Fibroblast of skin of left quadriceps (primary cell): ENCODE measurements at regions not wholly inside any gene's neighbourhood (a gene's known extent, or its start where the extent isn't known, plus 50 kb on each side); places are given as distances from the start of the nearest gene placed in this dataset.
A peak's percentile ranks its signal among the peaks of the same experiment; 100 is the strongest.

ENCODE experiments used
- DNase-seq, 2 experiments: peaks; one replicate each; pipeline ENCODE4 v3.0.0-alpha.2; 2013; ENCODE audit warnings: low read depth in 2 of 2

DNA sequence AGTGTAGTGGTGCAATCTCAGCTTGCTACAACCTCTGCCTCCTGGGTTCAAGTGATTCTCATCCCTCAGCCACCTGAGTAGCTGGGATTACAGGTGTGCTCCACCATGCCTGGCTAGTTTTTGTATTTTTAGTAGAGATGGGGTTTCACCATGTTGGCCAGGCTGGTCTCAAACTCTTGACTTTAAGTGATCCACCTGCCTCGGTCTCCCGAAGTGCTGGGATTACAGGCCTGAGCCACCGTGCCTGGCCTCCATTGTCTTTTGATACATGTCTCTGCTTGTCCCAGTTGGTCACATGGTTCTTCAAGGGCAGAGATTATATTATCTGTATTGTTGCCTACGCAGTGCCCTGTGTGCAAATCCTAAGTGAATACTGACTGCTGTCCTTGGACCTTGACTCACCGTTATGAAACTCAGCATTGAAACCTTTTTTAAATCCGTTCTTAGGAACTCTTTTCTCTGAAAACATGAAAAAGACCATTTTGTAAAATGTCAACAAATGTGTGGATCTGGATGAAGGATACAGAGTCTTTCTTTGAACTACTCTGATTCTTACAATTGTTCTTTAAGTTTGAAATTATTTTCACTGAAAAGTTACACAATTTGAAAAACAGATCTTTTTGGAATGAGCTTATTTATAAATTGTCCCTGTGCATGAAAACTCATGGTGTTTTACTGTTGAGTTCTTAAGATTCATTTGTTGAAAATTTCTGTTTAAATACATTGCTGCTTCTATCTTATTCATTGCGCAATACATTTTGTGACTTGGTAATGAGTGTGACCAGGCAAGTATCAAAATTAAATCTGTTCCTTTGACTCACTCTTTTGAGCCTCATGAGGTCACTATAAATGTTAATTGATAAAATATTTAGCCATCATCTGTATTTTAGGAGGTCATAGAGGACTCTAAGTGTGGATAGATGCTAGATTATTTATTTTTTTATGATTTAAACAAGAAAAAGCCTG is 293.5 kb downstream of the UTRN start:
- no peak for DNase-seq

DNA sequence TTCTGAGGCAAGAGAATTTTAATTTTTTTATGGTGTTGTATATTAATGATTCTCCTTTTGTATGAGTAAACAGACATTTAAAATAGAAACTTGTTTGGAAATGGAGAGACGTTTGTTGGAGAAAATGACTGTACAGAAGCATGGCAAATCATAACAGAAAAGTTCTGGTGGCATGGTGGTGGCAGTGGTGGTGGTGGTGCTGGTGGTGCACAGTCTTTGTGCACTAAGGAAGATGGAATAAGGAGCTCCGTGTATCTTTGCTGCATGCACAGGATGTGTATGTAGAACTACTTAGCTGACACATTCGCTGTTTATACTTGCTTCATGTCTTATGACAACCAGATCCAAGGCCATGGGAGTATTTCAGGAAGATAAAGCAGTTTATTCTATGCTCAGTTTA is 294.9 kb downstream of the UTRN start:
- no peak for DNase-seq

DNA sequence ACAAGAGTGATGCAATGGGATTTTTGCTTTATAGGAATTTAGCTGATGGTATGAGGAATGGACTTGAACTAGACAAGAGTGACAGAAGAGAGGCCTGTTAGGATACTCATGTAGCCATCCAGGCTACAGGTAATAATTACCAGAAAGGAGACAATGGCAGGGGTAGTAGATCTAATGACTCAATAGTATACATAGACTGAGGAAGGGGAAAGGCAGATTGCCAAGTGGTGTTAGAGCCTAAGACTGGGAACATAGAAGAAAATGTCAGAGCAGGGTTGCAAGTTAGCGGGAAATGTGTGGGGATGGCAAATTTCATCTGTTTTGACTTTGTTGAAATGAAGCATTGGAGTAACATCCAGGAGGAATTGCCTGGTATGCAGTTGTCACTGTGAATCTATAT is 295.6 kb downstream of the UTRN start:
- DNase-seq = no peak

DNA sequence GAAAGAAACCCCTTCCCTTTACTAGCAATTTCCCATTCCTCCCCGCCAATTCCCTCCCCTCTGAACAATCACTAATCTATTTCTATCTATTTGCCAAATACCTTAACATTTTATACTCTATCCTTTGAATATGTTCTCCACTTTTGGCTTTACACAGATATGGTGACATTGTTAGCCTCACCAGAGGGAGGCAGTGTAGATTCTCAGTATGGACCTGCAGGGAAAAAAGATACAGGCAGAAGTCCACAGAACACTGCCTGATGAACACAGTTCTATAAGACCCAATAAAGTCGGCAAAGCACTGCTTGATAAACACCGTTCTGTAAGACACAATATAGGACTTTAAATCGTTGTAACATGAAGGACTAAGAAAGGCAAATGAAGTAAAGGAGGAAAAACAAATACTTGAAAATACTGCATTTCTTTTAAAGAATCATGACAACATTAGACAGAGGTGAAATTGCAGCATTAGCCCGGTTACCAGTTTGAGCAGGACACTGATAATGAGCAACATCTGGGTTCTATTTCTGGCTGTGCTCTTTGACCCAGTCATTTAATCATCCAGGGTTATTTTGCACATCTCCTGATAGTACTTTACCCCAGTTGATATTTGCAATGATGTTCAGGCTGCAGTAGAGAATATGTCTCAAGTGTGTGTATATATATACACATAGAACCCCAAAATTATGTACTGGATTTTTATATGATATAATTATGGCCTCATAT is 296.8 kb downstream of the UTRN start:
- no peak for DNase-seq

DNA sequence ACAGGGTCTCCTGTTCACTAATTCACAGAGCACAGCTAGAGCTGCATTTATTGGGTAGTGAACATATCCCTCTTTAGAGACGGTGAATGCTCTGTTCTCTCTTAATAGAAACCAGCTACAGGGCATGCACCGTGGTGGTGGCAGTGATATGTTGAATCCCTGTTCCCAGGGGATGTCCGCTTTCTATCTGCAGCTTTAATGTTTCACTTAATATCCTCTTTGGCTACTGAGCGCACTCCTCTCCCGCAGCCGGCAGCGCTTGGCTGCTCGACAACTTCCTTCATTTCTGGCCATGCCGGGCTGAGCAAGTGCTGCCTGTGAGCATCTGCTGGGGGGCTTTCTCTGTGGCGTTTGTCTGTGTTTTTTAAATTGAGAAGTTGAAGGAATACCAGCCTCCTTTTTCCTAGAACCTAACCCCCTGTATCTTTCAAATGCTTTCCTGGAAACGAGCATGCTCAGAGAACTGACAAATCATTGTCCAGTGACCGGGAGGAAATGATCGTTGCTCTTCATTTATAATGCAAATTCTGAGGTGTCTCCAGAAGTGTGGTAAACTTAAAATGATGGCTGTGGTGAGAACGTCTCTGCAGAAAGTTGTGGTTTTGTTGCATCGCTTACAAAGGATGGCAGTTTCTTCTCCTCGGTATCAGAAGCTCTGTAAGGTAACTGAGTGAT is 297.9 kb downstream of the UTRN start:
- DNase-seq = no peak

DNA sequence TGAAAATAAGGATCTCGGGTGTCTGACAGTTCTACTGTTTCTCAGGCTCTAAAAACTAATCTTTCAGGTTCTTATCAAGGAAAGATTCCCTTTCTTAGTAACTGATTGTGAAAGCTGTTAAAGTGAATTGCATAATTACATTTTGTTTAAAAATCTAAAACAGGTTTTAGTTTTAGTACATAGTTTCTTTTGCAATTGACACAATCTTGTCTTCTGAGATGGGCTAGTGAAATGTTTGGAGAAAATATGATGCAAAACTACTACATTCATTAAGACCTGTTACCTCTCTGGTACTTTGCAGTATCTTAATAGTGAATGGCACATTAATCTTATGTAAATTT is 298.4 kb downstream of the UTRN start:
- no peak for DNase-seq

DNA sequence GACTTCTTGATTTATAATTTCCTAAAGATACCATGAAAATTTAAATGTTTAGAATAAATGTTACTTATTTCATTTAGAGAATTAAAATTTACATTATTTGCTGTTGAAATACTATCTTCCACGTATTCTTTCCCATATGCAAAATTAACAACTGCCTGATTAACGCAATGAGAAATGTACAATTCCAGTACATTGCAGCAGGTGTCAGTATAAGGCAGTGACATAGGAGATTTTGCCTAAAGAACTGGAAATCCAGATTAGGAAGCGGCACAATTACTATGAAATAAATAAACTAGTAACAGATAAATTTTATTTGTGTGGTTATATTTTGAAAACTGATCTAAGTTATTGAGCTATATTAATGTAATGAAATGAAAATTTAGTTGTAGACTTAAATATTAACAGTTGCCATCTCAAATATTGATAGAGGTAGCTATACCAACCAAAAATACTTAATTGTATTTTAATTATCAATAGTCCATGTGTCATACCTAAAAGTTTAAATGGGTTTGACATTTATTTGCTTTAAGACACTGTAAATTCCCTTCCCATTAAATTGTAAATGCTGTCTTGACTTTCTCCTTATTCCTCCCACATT is 300.2 kb downstream of the UTRN start:
- peak in 1 of 2 experiments; percentile 39 for DNase-seq

DNA sequence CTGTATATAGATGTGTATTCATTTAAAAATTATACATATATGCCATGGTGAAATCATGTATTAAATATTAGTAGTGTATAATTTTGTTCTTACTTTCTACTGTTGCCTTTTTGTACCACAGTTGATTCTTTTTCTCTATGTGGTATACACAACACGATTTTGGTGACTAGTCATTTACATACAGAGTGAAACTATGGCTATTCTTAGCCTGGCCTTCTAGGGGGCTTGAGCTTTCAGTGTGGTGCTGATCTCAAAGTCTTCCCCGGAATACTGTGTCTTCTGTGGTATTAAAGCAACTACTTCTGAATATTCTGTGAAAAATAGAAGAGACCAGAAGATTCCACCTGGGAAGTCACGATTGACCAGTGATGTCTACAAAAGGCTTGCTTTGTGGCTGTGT is 301.9 kb downstream of the UTRN start:
- DNase-seq = no peak

DNA sequence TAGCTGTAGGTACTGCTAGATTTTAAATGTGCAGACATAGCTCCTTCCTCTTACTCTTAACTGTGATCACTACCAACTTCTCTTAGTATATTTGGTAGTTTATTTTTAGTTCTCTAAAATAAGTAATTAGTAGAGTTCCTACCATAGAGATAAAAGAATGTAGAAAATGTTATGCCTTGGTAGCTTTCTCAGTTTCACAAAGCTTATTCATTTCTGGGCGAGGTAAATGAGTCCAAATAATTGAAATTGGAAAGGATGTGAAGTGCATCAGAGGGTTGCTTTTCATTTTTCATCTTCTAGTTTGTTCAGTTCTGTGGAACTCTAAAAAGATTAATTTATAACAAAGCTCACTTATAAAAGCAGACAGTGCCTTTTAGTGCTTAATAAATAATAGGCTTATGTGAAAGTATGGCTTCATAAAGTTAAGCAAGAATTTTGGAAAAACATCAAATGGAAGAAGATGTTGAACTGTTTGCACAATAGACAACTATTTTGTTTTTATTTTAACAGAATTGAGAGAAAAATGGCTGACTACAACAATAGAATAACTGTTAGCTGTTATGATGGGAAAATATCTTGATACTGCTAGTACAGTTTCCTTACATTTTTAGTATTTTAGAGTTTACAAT is 303.7 kb downstream of the UTRN start:
- DNase-seq = no peak

DNA sequence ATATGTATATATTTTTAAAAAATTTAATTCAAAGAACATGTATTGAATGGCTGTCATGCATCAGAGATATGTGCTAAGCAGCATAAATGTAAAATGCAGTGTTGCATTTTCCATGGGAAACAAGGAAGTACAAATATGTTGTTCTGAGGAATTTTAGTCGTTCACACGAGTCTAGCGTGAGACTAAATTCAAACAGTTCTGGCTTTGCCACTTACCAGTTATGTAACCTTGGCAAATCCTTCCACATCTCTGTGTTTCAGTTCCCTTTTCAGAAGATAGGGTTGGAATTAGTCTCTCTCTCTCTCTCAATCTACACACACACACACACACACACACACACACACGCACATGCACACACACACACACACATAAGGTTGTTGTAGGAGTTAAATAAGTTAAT is 305.4 kb downstream of the UTRN start:
- DNase-seq = no peak

DNA sequence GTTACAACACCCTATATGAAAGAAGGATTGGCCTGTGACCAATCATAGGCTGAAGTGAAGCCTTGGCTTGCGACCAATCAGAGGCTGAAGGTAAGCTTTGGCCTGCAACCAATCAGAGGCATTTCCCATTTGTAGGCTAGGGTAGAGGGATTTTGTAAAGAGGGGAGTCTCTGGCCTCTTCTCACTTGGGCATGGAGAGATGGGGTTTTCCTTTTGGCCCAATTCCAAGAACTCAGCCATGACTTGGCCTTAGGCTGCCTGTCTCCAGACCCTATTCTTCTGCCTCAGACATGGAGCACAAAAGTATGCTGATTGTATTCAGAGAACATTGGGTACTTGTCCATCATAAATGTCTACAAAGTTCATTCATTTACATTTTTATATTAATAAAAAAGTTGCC is 308.3 kb downstream of the UTRN start:
- DNase-seq = no peak

DNA sequence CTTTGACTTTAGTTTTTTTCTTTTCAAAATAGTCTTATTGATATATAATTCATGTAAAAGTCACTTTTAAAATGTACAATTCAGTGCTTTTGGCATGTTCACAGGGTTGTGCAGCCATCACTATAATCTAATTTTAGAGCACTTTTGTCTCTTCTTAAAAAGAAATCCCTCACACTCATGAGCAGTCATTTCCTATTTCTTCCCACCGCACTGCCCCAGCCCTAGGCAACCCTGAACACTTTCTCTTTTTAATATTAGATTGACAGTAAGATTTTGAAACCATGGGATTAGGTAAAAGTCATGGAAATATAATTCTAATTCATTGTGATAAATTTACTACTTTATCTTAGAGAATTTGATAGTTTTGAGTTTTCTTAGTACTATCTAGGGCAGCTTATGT is 309.4 kb downstream of the UTRN start:
- no peak for DNase-seq

DNA sequence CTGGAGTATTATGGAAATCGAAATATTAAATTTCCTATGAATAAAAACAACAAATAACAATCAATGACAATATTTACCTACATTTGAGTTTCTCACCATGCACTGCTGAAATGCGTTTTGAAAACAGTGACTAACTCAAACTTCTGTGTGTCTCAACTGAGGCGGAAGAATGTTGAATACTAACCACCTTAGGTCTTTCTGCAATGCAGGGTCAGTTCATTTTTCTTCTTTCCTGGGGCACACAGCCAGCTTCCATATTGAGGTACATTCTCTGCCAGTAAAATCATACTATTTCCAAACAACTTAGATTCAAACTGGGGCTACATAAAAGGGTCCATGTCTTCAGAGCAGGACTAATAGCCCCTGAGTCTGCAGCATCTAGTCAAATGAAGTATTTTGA is 310.1 kb downstream of the UTRN start:
- DNase-seq = no peak

DNA sequence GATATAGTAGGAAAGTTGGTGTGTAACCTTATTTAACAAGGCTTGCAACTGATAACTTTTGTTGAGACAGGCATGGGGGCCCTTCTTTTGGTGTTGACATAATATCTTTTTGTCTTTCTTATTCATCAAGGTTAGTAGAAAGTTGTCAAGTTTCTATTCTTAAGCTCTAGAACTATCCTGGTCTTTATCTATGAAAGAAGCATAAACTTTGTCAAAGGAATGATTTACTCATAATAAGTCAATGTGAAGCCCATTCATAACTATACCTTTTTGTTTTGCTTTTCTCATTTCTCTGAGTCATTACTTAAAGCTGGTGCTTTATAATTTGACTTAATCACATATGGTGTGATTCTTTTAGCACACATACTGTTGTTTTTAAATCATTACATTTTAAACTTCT is 312.4 kb downstream of the UTRN start:
- DNase-seq = no peak

DNA sequence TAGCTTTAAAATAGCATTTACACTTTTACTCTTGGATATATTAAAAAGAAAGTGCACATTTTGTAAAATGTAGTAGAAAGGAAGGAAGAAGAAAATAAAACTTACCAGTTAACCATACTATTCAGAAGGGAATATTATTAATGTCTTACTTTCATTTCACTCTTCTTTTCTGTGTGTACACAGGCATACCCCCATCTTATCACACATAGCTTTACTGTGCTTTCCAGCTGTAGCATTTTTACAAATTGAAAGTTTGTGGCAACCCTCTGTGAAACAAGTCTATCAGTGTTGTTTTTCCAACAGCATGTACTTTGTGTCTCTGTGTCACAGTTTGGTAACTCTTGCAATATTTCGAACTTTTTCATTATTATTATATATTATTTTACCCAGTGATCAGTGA is 314.5 kb downstream of the UTRN start:
- DNase-seq = no peak

DNA sequence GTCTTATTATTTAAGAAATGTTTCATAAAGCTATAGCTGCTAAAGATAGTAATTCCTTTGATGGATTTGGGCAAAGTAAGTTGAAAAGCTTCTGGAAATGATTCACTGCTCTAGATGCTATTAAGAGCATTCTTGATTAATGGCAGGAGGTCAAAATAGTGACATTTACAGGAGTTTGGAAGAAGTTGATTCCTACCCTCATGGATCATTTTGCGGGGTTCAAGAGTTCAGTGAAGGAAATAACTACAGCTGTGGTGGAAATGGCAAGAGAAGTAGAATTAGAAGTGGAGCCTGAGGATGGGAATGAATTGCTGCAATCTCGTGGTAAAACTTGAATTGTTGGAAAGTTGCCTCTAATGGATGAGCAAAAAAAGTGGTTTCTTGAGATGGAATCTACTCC is 316.1 kb downstream of the UTRN start:
- DNase-seq = no peak

DNA sequence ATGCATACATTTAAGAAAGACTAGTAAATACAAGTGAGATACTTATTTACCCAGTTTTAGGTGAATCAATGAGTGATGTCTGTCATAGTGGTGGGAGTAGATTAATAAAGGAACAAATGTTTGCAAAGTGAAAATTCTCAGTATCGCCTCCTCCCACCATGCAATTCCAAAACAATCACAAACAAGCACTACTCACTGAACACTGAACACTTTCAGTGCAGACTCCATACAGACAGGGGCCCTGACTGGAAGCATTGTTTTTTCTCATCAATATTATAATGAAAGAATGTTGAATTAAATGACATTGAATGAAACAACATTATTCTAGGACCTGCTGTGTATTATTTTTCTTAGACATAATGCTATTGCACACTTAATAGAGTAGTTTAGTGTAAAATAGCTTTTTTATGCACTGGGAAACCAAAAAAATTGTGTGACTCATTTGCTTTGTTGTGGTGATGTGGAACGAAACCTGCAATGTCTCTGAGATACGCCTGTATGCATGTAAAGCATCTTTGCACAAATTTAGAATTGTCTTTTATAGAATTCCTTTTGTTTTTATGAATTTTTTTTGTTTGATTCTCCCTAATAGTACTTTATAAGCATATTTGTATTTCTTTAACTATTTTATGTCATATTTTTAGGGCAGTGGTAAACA is 317.5 kb downstream of the UTRN start:
- no peak for DNase-seq

DNA sequence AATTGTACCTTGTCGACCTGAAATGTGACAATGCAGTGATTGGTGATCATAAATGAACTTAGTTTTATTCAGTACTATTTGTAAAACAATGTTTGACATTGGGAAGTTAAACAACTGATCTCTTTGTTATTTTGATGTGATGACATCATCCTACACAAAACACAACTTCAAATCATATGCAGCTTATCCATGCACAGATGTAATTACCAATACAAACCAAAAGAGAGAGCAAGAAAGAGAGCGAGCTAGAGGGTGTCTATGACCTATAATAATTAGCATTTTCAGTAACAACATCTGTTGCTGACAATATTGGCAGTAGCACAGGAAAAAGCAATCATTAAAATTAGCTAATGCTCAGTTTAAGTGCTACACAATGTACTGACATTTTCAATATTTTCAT is 320.9 kb downstream of the UTRN start:
- DNase-seq = no peak

DNA sequence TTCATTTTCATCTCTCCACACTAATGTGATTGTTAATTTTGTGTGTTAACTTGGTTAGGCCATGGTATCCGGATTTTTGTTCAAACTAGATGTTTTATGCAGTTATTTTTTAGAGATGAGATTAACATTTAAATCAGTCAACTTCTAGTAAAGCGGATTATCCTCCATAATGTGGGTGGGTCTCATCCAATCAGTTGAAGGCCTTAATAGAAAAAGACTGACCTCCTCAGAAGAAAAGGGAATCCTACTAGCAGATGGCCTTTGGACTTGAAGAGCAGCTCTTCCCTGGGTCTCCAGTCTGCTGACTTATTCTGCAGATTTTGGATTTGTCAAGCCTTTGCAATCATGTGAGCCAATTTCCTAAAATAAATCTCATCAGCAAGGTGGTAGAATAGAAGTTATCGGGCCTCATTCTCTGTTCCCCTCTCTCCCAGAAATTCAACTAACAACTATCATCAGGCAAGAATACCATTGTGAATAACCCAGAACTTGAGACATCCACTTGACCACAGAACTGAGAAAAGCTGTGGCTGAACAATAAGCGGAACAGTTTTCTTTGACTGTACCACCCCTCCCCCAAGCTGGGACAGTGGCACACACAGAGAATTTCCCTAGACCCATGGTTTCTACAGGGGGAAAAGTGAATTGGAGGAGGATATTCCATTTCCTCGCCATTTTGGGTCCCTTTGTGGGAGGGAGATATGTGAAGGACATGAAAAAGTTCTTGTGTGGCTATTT is 323.0 kb downstream of the UTRN start:
- no peak for DNase-seq

DNA sequence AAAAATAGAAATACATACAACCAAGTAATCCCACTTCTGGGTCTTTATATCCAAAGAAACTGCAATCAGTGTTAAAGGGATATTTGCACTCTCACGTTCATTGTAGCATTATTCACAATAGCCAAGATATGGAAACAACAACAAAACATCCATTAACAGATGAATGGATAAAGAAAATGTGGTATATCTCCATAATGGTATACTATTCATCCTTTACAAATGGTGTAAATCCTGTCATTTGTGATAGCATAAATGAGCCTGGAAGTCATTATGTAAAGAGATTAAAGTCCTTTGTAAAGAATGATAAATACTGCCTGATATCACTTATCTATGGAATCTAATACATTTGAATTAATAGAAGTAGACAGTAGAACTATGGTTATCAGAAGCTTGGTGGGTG is 327.7 kb downstream of the UTRN start:
- DNase-seq = no peak

DNA sequence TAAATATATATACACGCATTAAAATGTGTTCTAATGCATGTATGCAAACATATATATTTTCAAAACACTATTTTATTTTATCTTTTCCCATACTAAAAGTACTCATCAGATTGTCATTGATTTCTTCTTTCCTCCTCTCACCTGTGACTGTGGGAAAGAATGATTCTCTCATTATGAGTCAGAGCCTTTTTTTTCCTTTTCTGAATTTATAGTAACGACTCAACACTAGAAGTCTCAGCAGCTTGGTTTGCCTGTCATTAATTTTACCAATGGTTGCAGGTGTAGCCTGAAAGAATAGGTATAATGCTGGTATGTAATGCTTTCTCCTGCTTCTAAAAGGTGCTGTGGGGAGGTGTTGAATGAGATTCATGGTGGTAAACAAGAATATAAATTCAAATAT is 328.7 kb downstream of the UTRN start:
- DNase-seq = no peak
